ENCODE measurements at regions not wholly inside any gene's neighbourhood (a gene's known extent, or its start where the extent isn't known, plus 50 kb on each side); places are given as distances from the start of the nearest gene placed in this dataset.

- H3K4me3 ChIP-seq (ENCODE audit: control insufficient read depth, low read depth, low read length): no peak overlapping the region
- TF ChIP-seq, protein P1, sequence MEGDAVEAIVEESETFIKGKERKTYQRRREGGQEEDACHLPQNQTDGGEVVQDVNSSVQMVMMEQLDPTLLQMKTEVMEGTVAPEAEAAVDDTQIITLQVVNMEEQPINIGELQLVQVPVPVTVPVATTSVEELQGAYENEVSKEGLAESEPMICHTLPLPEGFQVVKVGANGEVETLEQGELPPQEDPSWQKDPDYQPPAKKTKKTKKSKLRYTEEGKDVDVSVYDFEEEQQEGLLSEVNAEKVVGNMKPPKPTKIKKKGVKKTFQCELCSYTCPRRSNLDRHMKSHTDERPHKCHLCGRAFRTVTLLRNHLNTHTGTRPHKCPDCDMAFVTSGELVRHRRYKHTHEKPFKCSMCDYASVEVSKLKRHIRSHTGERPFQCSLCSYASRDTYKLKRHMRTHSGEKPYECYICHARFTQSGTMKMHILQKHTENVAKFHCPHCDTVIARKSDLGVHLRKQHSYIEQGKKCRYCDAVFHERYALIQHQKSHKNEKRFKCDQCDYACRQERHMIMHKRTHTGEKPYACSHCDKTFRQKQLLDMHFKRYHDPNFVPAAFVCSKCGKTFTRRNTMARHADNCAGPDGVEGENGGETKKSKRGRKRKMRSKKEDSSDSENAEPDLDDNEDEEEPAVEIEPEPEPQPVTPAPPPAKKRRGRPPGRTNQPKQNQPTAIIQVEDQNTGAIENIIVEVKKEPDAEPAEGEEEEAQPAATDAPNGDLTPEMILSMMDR (IDR thresholded peaks at IDR 0.05; ENCODE audit: control insufficient read depth, insufficient read depth, low read depth, low read length, missing control alignments): no peak
- DNase-seq (ENCODE audit: low read depth): no peak
These were observed 151.8 kb downstream of the VEGFA start for GRCh38 chr6:43921548-43922425.

DNA sequence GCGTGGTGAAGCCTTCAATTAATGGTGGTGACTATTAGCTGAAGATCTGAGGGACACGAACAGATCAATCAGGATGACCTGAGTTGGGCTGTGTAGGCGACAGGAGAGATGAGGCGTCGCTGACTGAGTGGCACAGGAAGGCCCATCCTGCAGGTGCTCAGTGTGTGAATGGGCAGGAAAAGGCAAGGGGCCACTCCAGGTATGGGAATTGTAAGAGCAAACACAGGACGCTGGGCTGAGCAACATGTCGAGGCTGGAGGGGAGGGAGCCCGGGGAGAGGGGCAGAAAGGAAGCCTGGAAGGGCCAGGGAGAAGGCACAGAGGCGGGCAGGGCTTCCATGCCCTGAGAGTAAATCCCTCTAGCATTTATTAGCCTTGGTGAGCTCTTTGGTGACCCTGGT is 151.0 kb downstream of the VEGFA start:
- TF ChIP-seq, protein P1 (IDR thresholded peaks at IDR 0.05; ENCODE audit: control insufficient read depth, insufficient read depth, low read depth, low read length, missing control alignments): no peak

DNA sequence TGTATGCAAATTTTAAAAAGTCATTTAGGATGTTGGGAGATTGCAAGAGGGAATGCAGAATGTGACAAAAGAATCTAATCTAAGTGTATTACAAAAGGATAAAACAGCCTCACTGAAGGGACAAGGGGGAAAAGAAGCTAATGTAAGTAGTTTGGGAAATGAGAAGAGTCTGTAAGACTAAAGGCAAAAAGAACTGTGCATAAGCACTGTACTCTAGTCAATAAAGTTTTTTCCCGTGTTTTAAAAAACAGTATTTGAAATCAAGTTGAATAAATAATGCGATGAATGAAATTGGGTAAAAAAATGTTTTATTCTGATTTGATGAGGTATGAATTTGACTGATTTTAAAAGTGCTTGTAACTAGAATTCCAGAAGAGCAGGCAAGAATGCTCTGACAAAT is 149.8 kb downstream of the VEGFA start:
- no peak for DNase-seq (ENCODE audit: low read depth)
- no peak overlapping the region for H3K4me3 ChIP-seq (ENCODE audit: control insufficient read depth, low read depth, low read length)
- TF ChIP-seq, protein P1 (IDR thresholded peaks at IDR 0.05; ENCODE audit: control insufficient read depth, insufficient read depth, low read depth, low read length, missing control alignments): no peak

More for the DNA sequence above, 151.0 kb downstream of the VEGFA start:
- no peak for DNase-seq (ENCODE audit: low read depth)
- no peak overlapping the region for H3K4me3 ChIP-seq (ENCODE audit: control insufficient read depth, low read depth, low read length)

GRCh38 chr6:43917878-43918382 is 147.9 kb downstream of the VEGFA start:
- DNase-seq (ENCODE audit: low read depth): no peak
- no peak overlapping the region for H3K4me3 ChIP-seq (ENCODE audit: control insufficient read depth, low read depth, low read length)
- TF ChIP-seq, protein P1 (IDR thresholded peaks at IDR 0.05; ENCODE audit: control insufficient read depth, insufficient read depth, low read depth, low read length, missing control alignments): no peak

DNA sequence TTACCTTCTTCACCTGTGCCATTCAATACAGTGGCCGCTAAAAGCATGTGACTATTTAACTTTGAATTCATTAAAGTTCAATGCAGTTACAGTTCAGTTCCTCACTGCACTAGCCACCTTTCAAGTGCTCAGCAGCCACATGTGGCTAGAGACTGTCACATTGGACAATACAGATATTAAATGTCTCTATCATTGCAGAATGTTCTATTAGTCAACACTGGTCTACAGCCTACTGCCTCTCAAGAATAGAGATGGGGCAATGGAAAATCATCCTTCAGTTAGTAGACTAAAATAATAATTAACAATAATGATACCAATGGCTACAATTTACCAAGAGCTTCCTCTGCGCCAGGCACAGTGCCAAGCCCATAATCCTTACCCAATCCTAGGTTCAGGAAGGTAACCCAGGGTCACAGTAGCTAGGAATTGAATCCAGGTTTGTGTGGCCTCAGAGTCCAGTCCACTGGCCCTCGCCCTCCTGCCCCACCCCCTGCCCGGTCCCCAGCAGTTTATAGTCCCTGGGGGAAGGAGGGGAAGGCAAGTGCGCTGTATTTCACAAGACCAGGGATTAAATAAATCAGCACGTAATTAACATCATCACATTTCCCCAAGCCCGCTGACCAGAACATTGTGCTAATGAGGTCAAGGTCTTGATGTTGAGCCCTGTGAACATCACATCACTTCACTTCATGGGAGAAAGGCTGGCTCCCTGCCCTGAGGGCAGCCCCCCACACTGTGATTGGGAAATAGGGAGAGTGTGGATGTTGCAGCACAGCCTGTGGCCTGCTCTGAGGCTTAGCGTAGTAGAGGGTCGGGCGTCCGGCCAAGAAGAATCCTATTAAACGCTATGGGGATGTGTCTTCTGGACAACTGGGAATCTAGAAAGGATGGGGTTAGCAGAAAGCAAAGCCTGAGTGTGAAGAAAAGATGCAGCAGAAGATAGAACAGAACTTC is 147.2 kb downstream of the VEGFA start:
- DNase-seq (ENCODE audit: low read depth): peak; percentile 88
- no peak overlapping the region for H3K4me3 ChIP-seq (ENCODE audit: control insufficient read depth, low read depth, low read length)
- TF ChIP-seq, protein P1 (IDR thresholded peaks at IDR 0.05; ENCODE audit: control insufficient read depth, insufficient read depth, low read depth, low read length, missing control alignments): no peak
